ENCODE measurements at regions not wholly inside any gene's neighbourhood (a gene's known extent, or its start where the extent isn't known, plus 50 kb on each side); places are given as distances from the start of the nearest gene placed in this dataset.

DNA sequence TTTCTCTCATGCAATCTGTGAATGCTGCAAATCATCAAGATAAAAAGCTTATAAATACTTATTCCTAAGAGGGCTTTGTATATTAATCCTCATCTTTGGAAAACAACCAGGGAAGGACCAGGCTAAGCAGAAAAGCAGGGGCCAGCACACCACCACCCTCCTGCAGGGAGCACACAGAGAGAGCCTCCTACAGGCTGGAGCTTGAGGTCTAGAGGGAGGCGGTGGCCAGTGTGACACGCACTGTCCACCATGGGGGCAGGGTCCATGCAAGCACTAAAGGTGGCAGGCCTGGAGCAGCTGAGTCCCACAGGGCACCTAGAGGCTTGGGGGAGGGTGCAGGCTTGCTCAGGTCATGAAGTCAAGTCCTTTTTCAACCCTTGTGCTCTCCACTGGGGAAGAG lies 236.9 kb downstream of the TACR3 start:
- no peaks in the 10 kb centered on the region for H3K9me3 ChIP-seq (ENCODE audit: control insufficient read depth, insufficient read depth, low read length)
- H3K4me3 ChIP-seq (ENCODE audit: low read length): no peak overlapping the region
- no peak overlapping the region for H3K27ac ChIP-seq (ENCODE audit: low read depth, low read length)
- no peaks in the 10 kb centered on the region for H3K36me3 ChIP-seq (ENCODE audit: control insufficient read depth, low read length)
- H3K27me3 ChIP-seq (ENCODE audit: control insufficient read depth, low read length): no peaks in the 10 kb centered on the region
- no peaks in the 10 kb centered on the region for H3K79me2 ChIP-seq (ENCODE audit: control insufficient read depth, low read length)
- no peaks in the 10 kb centered on the region for H3F3A ChIP-seq (ENCODE audit: control insufficient read depth, insufficient read depth)
- TF ChIP-seq, protein P1, sequence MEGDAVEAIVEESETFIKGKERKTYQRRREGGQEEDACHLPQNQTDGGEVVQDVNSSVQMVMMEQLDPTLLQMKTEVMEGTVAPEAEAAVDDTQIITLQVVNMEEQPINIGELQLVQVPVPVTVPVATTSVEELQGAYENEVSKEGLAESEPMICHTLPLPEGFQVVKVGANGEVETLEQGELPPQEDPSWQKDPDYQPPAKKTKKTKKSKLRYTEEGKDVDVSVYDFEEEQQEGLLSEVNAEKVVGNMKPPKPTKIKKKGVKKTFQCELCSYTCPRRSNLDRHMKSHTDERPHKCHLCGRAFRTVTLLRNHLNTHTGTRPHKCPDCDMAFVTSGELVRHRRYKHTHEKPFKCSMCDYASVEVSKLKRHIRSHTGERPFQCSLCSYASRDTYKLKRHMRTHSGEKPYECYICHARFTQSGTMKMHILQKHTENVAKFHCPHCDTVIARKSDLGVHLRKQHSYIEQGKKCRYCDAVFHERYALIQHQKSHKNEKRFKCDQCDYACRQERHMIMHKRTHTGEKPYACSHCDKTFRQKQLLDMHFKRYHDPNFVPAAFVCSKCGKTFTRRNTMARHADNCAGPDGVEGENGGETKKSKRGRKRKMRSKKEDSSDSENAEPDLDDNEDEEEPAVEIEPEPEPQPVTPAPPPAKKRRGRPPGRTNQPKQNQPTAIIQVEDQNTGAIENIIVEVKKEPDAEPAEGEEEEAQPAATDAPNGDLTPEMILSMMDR (IDR thresholded peaks at IDR 0.05; ENCODE audit: low read depth, low read length, poor library complexity, severe bottlenecking): no peak
- no peak for TF ChIP-seq EZH2phosphoT487 (IDR thresholded peaks at IDR 0.05; ENCODE audit: borderline replicate concordance, low read length)
- H3K4me1 ChIP-seq (ENCODE audit: control insufficient read depth, low read length): no peaks in the 10 kb centered on the region
- no peaks in the 10 kb centered on the region for H4K20me1 ChIP-seq (ENCODE audit: control insufficient read depth, insufficient read depth, low read depth, low read length)
- H3K9me2 ChIP-seq (replicated peaks; ENCODE audit: control insufficient read depth, low read length): no peaks in the 10 kb centered on the region
- no peak overlapping the region for H3K4me2 ChIP-seq (ENCODE audit: low read length)

DNA sequence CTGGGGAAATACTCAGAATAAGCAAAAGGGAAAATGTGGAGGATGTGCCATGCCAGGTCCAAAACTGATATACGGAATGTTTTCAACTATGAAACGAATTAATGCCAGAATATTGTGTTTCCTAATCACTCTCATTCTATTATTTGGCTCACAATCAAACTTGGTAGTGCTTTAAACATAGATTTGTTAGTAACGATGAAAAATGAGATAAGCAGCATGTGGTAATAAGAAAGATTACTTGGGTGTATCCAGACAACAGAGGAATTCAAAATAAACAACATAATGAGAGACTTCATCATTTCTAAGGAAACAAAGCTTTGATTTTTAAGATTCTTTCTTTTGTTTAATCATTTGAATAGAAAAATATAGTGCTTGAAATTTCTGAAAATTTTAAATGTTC lies 237.3 kb downstream of the TACR3 start:
- no peak overlapping the region for H3K27ac ChIP-seq (ENCODE audit: low read depth, low read length)
- H3K4me3 ChIP-seq (ENCODE audit: low read length): no peak overlapping the region
- no peaks in the 10 kb centered on the region for H3K36me3 ChIP-seq (ENCODE audit: control insufficient read depth, low read length)
- no peaks in the 10 kb centered on the region for H3K4me1 ChIP-seq (ENCODE audit: control insufficient read depth, low read length)
- H3K27me3 ChIP-seq (ENCODE audit: control insufficient read depth, low read length): no peaks in the 10 kb centered on the region
- no peaks in the 10 kb centered on the region for H3K9me3 ChIP-seq (ENCODE audit: control insufficient read depth, insufficient read depth, low read length)
- H3K4me2 ChIP-seq (ENCODE audit: low read length): no peak overlapping the region
- no peaks in the 10 kb centered on the region for H3K9me2 ChIP-seq (replicated peaks; ENCODE audit: control insufficient read depth, low read length)
- H4K20me1 ChIP-seq (ENCODE audit: control insufficient read depth, insufficient read depth, low read depth, low read length): no peaks in the 10 kb centered on the region
- no peaks in the 10 kb centered on the region for H3F3A ChIP-seq (ENCODE audit: control insufficient read depth, insufficient read depth)
- no peaks in the 10 kb centered on the region for H3K79me2 ChIP-seq (ENCODE audit: control insufficient read depth, low read length)
- no peak for TF ChIP-seq EZH2phosphoT487 (IDR thresholded peaks at IDR 0.05; ENCODE audit: borderline replicate concordance, low read length)
- TF ChIP-seq, protein P1 (IDR thresholded peaks at IDR 0.05; ENCODE audit: low read depth, low read length, poor library complexity, severe bottlenecking): no peak

DNA sequence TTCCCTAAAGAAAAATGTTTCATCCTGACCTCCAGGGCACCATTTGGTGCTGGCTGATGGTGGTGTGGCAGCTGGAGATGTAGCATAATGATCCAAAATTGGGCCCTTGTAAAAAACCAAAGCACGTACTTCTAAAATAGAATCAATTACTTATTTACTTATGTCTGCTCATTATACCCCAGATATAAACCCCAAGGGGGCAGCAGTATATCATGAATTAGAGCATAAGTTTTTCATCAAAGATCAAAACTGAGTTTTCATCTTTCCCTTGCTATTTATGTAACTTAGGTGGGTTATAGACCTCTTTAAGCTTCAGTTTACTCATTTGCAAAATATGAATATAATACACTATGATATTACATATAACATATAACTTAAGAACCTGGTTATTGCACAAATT lies 241.1 kb downstream of the TACR3 start:
- no peaks in the 10 kb centered on the region for H3F3A ChIP-seq (ENCODE audit: control insufficient read depth, insufficient read depth)
- H3K36me3 ChIP-seq (ENCODE audit: control insufficient read depth, low read length): no peaks in the 10 kb centered on the region
- H3K4me3 ChIP-seq (ENCODE audit: low read length): no peak overlapping the region
- H3K9me3 ChIP-seq (ENCODE audit: control insufficient read depth, insufficient read depth, low read length): no peaks in the 10 kb centered on the region
- no peaks in the 10 kb centered on the region for H3K9me2 ChIP-seq (replicated peaks; ENCODE audit: control insufficient read depth, low read length)
- no peaks in the 10 kb centered on the region for H4K20me1 ChIP-seq (ENCODE audit: control insufficient read depth, insufficient read depth, low read depth, low read length)
- TF ChIP-seq, protein P1 (IDR thresholded peaks at IDR 0.05; ENCODE audit: low read depth, low read length, poor library complexity, severe bottlenecking): no peak
- TF ChIP-seq EZH2phosphoT487 (IDR thresholded peaks at IDR 0.05; ENCODE audit: borderline replicate concordance, low read length): no peak
- H3K79me2 ChIP-seq (ENCODE audit: control insufficient read depth, low read length): no peaks in the 10 kb centered on the region
- H3K4me2 ChIP-seq (ENCODE audit: low read length): no peak overlapping the region
- H3K27ac ChIP-seq (ENCODE audit: low read depth, low read length): no peak overlapping the region
- H3K27me3 ChIP-seq (ENCODE audit: control insufficient read depth, low read length): no peaks in the 10 kb centered on the region
- H3K4me1 ChIP-seq (ENCODE audit: control insufficient read depth, low read length): no peaks in the 10 kb centered on the region

DNA sequence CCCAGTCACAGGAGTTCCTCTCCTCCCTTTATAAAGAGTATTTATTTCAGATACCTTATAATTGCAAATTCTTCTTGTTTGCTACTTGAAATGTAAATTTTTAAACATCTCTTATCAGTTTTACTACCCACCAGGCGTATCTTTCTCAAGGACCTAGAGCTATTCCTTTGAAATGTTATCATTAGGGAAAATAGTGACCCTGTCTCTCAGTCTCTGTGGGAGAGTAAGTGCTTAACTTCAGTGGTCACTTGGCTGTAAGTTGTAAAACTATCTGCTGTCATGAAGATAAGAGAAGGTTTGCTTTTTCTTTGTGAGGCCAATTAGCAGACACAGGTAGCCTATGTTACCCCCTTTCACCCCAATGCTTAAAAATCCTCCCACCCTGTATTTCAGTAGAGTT lies 241.6 kb downstream of the TACR3 start:
- H3K4me2 ChIP-seq (ENCODE audit: low read length): no peak overlapping the region
- H3K27me3 ChIP-seq (ENCODE audit: control insufficient read depth, low read length): no peaks in the 10 kb centered on the region
- no peak overlapping the region for H3K27ac ChIP-seq (ENCODE audit: low read depth, low read length)
- no peaks in the 10 kb centered on the region for H3K4me1 ChIP-seq (ENCODE audit: control insufficient read depth, low read length)
- H3K79me2 ChIP-seq (ENCODE audit: control insufficient read depth, low read length): no peaks in the 10 kb centered on the region
- H3F3A ChIP-seq (ENCODE audit: control insufficient read depth, insufficient read depth): no peaks in the 10 kb centered on the region
- no peak overlapping the region for H3K4me3 ChIP-seq (ENCODE audit: low read length)
- no peaks in the 10 kb centered on the region for H4K20me1 ChIP-seq (ENCODE audit: control insufficient read depth, insufficient read depth, low read depth, low read length)
- no peak for TF ChIP-seq EZH2phosphoT487 (IDR thresholded peaks at IDR 0.05; ENCODE audit: borderline replicate concordance, low read length)
- TF ChIP-seq, protein P1 (IDR thresholded peaks at IDR 0.05; ENCODE audit: low read depth, low read length, poor library complexity, severe bottlenecking): no peak
- H3K36me3 ChIP-seq (ENCODE audit: control insufficient read depth, low read length): no peaks in the 10 kb centered on the region
- no peaks in the 10 kb centered on the region for H3K9me2 ChIP-seq (replicated peaks; ENCODE audit: control insufficient read depth, low read length)
- no peaks in the 10 kb centered on the region for H3K9me3 ChIP-seq (ENCODE audit: control insufficient read depth, insufficient read depth, low read length)

Data from DOHH2 (cell line).